Activated T-cell treated with anti-CD3 and anti-CD28 coated beads, Interleukin-2, amount 50 U/mL, for 48 hours (primary cell): ENCODE measurements at regions not wholly inside any gene's neighbourhood (a gene's known extent, or its start where the extent isn't known, plus 50 kb on each side); places are given as distances from the start of the nearest gene placed in this dataset.
"Not testable (repeated sequence)": the region's sequence is repeated elsewhere in the genome, so short reads cannot be mapped to it uniquely, and the experiment has no call there.

ENCODE experiments used
- DNase-seq, 2 experiments: peaks; one replicate each; pipeline ENCODE4 v3.0.0-alpha.2; 2020

- DNase-seq = no peak
These were observed 128.3 kb upstream of the SPATS2L start for GRCh38 chr2:200177971-200178911.

- DNase-seq = no peak
These were observed 127.3 kb upstream of the SPATS2L start for GRCh38 chr2:200179151-200179550.

- no peak for DNase-seq
These were observed 125.5 kb upstream of the SPATS2L start for GRCh38 chr2:200180943-200181342.

- DNase-seq = no peak
These were observed 124.7 kb upstream of the SPATS2L start for GRCh38 chr2:200181755-200182154.

- DNase-seq = no peak
These were observed 121.5 kb upstream of the SPATS2L start for GRCh38 chr2:200184748-200185627.

GRCh38 chr2:200185628-200186000 is 120.9 kb upstream of the SPATS2L start:
- no peak for DNase-seq

- DNase-seq = no peak
These were observed 120.5 kb upstream of the SPATS2L start for GRCh38 chr2:200186002-200186401.

GRCh38 chr2:200188876-200189275 is 117.6 kb upstream of the SPATS2L start:
- no peak for DNase-seq

GRCh38 chr2:200189964-200190363 is 116.5 kb upstream of the SPATS2L start:
- no peak for DNase-seq

GRCh38 chr2:200193331-200193730 is 113.2 kb upstream of the SPATS2L start:
- DNase-seq = no peak

- DNase-seq = no peak
These were observed 112.7 kb upstream of the SPATS2L start for GRCh38 chr2:200193791-200194190.

GRCh38 chr2:200194746-200195145 is 111.7 kb upstream of the SPATS2L start:
- DNase-seq = no peak

- no peak for DNase-seq
These were observed 107.5 kb upstream of the SPATS2L start for GRCh38 chr2:200199005-200199404.

- DNase-seq = peak; percentile 25 to 31
These were observed 106.8 kb upstream of the SPATS2L start for GRCh38 chr2:200199576-200200263.

GRCh38 chr2:200201839-200202238 is 104.7 kb upstream of the SPATS2L start:
- DNase-seq = not testable (repeated sequence)

GRCh38 chr2:200203381-200203827 is 103.1 kb upstream of the SPATS2L start:
- DNase-seq = no peak

GRCh38 chr2:200208041-200208440 is 98.5 kb upstream of the SPATS2L start:
- no peak for DNase-seq

- no peak for DNase-seq
These were observed 97.5 kb upstream of the SPATS2L start for GRCh38 chr2:200209030-200209429.

- no peak for DNase-seq
These were observed 94.8 kb upstream of the SPATS2L start for GRCh38 chr2:200211643-200212042.

GRCh38 chr2:200212862-200213425 is 93.5 kb upstream of the SPATS2L start:
- DNase-seq = no peak

GRCh38 chr2:200216310-200216709 is 90.2 kb upstream of the SPATS2L start:
- DNase-seq = no peak

- DNase-seq = no peak
These were observed 89.2 kb upstream of the SPATS2L start for GRCh38 chr2:200217320-200217719.

- DNase-seq = no peak
These were observed 87.8 kb upstream of the SPATS2L start for GRCh38 chr2:200218645-200219044.
